RWPE1 (cell line): ENCODE measurements at regions not wholly inside any gene's neighbourhood (a gene's known extent, or its start where the extent isn't known, plus 50 kb on each side); places are given as distances from the start of the nearest gene placed in this dataset.

Experiments
- CTCF ChIA-PET: fragments of 350-600 bp; sonication (Branson Sonifier 250); formaldehyde crosslinking; extraction: SDS; loops from one replicate; lab custom pipeline; 2021; lab: Yijun Ruan, JAX
- POLR2A ChIA-PET: fragments of 400-600 bp; formaldehyde crosslinking; extraction: SDS; loops from one replicate; lab custom pipeline; 2020; ENCODE audit warnings: antibody characterized with exemption; ENCODE audit not compliant: low non-redundant PET; lab: Yijun Ruan, JAX
- DNase-seq: peaks from one replicate; pipeline ENCODE4 v3.0.0; 2012; ENCODE audit warnings: low spot score
- H3K27ac ChIP-seq: fragments of 450-650 bp; 2 replicates; pipeline ENCODE4 v1.5.1; 2017
- TF ChIP-seq, protein P1 (sequence below): fragments of 450-650 bp; conservative IDR thresholded peaks from 2 replicates; pipeline ENCODE4 v1.5.1; 2017; ENCODE audit warnings: low read depth, mild to moderate bottlenecking

DNA sequence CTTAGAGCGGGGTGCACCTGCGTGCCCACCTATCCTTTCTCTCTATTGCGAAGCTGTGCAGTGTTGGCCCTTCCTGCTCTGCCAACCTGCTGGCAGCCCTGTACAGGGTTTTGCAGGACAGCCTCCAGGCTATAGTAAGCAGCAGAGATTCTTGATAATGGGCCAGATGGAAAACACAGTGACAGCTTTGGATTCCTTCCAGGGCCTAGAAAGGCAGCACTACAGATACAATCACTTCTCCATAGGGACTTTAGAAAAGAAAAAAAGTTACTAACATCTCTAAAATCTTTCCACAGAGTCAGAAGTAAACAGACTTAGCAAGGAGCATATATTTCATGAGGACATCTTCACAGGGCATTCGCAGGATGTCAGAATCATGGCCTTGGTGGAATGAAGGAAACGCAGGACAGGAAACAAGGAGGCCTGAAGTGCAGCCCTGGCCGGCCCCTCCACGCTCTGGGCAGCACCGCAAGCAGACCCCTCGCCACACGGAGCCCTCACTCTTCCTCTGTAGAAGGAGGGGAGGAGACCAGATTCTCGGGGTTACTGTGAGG is 172.1 kb upstream of the GAS1 start:
- ChIA-PET CTCF (no interaction called here), POLR2A (no interaction called here)

GRCh38 chr9:87120610-87121009 is 173.3 kb upstream of the GAS1 start:
- DNase-seq, result no peak
- TF ChIP-seq, protein P1, sequence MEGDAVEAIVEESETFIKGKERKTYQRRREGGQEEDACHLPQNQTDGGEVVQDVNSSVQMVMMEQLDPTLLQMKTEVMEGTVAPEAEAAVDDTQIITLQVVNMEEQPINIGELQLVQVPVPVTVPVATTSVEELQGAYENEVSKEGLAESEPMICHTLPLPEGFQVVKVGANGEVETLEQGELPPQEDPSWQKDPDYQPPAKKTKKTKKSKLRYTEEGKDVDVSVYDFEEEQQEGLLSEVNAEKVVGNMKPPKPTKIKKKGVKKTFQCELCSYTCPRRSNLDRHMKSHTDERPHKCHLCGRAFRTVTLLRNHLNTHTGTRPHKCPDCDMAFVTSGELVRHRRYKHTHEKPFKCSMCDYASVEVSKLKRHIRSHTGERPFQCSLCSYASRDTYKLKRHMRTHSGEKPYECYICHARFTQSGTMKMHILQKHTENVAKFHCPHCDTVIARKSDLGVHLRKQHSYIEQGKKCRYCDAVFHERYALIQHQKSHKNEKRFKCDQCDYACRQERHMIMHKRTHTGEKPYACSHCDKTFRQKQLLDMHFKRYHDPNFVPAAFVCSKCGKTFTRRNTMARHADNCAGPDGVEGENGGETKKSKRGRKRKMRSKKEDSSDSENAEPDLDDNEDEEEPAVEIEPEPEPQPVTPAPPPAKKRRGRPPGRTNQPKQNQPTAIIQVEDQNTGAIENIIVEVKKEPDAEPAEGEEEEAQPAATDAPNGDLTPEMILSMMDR, result no peak
- H3K27ac ChIP-seq, result no peak overlapping the region
- ChIA-PET POLR2A (no interaction called here), CTCF (no interaction called here)

More for the DNA sequence above, 172.1 kb upstream of the GAS1 start:
- DNase-seq, result peak; percentile 58
- H3K27ac ChIP-seq, result peak overlapping the region; percentile 78
- TF ChIP-seq, protein P1, result no peak

DNA sequence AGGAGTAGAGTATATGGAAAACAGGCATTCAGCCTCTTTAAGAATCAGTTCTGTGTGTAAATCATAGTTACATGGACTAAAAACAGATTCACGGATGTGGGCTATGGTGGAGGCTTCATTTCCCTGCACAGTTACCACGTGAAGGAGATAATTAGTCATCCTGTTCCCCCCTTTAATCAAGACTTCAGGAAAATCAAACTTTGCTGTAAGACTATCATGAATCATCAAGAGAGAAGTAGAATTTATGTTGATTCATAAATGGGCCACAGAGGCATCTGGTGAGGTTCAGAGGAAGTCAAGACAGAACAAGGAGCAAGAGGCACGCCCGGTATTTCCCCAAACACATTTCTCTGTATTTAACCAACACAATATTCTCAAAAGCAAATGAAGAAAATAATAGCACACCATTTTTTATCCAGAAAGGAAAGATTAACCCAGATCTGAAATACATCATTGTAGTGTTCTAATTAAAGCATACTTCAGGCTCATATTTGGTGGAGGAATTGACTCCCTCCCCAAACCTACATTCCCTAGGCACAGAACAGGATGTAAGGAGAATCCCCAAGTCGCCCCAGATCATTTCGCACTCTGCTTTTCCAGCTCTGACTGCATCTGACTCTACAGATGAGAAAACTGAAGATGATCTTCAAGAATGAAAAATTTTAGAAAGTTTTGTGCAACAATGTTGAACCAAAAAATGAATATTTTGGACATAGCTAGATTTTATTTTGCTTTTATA is 175.8 kb upstream of the GAS1 start:
- no peak overlapping the region for H3K27ac ChIP-seq
- ChIA-PET POLR2A (no interaction called here), CTCF (interaction anchor here (0.6 to 0.7 kb wide), 3 partner anchors 44 to 388 kb away, joined by 3 to 4 read pairs (median 4); no protein-coding TSS in a partner anchor)
- peak; percentile 72 for DNase-seq
- TF ChIP-seq, protein P1, result no peak

DNA sequence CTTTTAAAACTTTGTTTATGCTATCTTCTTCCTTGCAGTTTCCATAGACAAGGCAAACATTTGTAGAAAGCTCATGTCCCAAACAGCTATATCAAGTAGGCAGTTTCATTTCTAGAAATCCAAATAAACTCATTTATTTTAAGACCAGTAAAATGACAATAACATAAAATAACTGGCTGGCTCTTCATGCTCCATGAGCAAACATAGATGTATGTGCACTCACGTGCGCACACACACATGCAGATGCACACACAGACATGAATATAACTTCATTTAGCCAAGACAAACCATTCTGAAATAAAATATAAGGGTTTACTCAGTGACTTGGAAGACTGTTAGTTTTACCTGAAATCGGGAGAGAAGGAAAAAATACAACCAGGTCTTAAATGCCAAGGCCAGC is 176.5 kb upstream of the GAS1 start:
- POLR2A ChIA-PET, result no interaction called here
- TF ChIP-seq, protein P1, result no peak
- CTCF ChIA-PET, result interaction anchor here (0.7 kb wide), 1 partner anchor 61 kb away, joined by 4 read pairs; no protein-coding TSS in a partner anchor
- H3K27ac ChIP-seq, result no peak overlapping the region
- DNase-seq, result no peak

DNA sequence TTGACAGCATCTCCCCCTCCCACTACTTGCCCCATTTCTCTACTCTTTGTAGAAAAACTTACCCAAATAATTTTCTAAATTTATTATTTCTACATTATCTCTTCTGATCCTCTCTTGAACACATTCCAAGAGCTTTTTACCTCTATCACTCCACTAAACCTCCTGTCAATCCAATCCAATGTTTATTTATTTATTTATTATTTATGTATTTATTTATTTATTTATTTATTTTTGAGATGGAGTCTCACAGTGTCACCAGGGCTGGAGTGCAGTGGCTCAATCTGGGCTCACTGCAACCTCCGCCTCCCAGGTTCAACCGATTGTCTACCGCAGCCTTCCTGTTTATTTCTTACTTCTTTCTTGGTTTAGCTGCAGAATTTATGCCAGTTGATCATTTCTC is 178.5 kb upstream of the GAS1 start:
- ChIA-PET CTCF (no interaction called here), POLR2A (no interaction called here)

GRCh38 chr9:87127543-87127942 is 180.2 kb upstream of the GAS1 start:
- DNase-seq, result no peak
- ChIA-PET CTCF (no interaction called here), POLR2A (no interaction called here)
- TF ChIP-seq, protein P1, result no peak
- H3K27ac ChIP-seq, result no peak overlapping the region

More for the DNA sequence above, 178.5 kb upstream of the GAS1 start:
- H3K27ac ChIP-seq, result no peak overlapping the region
- DNase-seq, result no peak
- TF ChIP-seq, protein P1, result no peak
